ENCODE measurements at regions not wholly inside any gene's neighbourhood (a gene's known extent, or its start where the extent isn't known, plus 50 kb on each side); places are given as distances from the start of the nearest gene placed in this dataset.

DNA sequence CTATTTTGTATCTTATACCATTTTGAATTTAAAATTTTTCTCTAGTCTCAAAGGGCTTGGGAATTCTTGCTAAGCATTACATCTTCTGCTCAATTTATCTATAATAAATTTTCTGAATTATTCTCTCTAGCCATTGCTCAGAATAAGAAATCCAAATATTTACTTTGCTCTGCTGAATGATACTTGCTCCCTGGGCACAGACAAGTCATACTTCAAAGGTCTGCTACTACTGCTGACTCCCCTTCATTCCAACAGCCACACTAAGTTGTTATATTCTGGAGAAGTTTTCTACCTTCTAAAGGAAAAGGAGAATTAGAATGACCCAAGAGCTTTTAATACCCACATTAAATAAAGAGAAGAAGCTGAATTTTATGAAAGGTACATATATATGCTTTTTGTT lies 460.3 kb upstream of the ZNF717 start:
- Histone ChIP-seq H3K27ac (ENCODE audit: low read length) (no peak overlapping the region), H3K4me3 (ENCODE audit: low read depth in 1 of 2, low read length in 2 of 2) (no peak overlapping the region), H3K27me3 (ENCODE audit: insufficient read depth, low read length, poor library complexity) (no peaks in the 10 kb centered on the region), H3K79me2 (ENCODE audit: insufficient read depth, low read length) (no peaks in the 10 kb centered on the region), H2AFZ (ENCODE audit: low read depth, low read length) (no peak overlapping the region), H3K9ac (ENCODE audit: low read depth, low read length) (no peak overlapping the region), H3K4me1 (ENCODE audit: insufficient read depth, low read length) (no peaks in the 10 kb centered on the region), H3K36me3 (ENCODE audit: insufficient read depth, low read length) (no peaks in the 10 kb centered on the region), H4K20me1 (ENCODE audit: insufficient read depth, low read length) (no peaks in the 10 kb centered on the region), H3K9me3 (ENCODE audit: insufficient read depth, low read length, severe bottlenecking) (no peaks in the 10 kb centered on the region), H3K4me2 (ENCODE audit: insufficient read depth, low read length) (no peak overlapping the region)
- DNase-seq (no peak), ATAC-seq (ENCODE audit: insufficient read depth, low read depth) (no peak)
- TF ChIP-seq EZH2 (IDR thresholded peaks at IDR 0.05; ENCODE audit: borderline replicate concordance, low read depth, low read length, severe bottlenecking) = no peak
- TF ChIP-seq, protein P1, sequence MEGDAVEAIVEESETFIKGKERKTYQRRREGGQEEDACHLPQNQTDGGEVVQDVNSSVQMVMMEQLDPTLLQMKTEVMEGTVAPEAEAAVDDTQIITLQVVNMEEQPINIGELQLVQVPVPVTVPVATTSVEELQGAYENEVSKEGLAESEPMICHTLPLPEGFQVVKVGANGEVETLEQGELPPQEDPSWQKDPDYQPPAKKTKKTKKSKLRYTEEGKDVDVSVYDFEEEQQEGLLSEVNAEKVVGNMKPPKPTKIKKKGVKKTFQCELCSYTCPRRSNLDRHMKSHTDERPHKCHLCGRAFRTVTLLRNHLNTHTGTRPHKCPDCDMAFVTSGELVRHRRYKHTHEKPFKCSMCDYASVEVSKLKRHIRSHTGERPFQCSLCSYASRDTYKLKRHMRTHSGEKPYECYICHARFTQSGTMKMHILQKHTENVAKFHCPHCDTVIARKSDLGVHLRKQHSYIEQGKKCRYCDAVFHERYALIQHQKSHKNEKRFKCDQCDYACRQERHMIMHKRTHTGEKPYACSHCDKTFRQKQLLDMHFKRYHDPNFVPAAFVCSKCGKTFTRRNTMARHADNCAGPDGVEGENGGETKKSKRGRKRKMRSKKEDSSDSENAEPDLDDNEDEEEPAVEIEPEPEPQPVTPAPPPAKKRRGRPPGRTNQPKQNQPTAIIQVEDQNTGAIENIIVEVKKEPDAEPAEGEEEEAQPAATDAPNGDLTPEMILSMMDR (IDR thresholded peaks at IDR 0.05; ENCODE audit: borderline replicate concordance, extremely low read depth, low read length, poor library complexity, severe bottlenecking) = no peak

GRCh38 chr3:76264496-76264895 lies 479.1 kb upstream of the ZNF717 start:
- Histone ChIP-seq H3K4me3 (ENCODE audit: low read depth in 1 of 2, low read length in 2 of 2) (no peak overlapping the region), H3K27ac (ENCODE audit: low read length) (no peak overlapping the region), H3K27me3 (ENCODE audit: insufficient read depth, low read length, poor library complexity) (no peaks in the 10 kb centered on the region), H3K9me3 (ENCODE audit: insufficient read depth, low read length, severe bottlenecking) (no peaks in the 10 kb centered on the region), H3K36me3 (ENCODE audit: insufficient read depth, low read length) (no peaks in the 10 kb centered on the region), H3K79me2 (ENCODE audit: insufficient read depth, low read length) (no peaks in the 10 kb centered on the region), H4K20me1 (ENCODE audit: insufficient read depth, low read length) (no peaks in the 10 kb centered on the region), H3K9ac (ENCODE audit: low read depth, low read length) (no peak overlapping the region), H2AFZ (ENCODE audit: low read depth, low read length) (no peak overlapping the region), H3K4me2 (ENCODE audit: insufficient read depth, low read length) (no peak overlapping the region), H3K4me1 (ENCODE audit: insufficient read depth, low read length) (no peaks in the 10 kb centered on the region)
- ATAC-seq (ENCODE audit: insufficient read depth, low read depth) (no peak), DNase-seq (no peak)
- TF ChIP-seq, protein P1 (IDR thresholded peaks at IDR 0.05; ENCODE audit: borderline replicate concordance, extremely low read depth, low read length, poor library complexity, severe bottlenecking) = no peak
- TF ChIP-seq EZH2 (IDR thresholded peaks at IDR 0.05; ENCODE audit: borderline replicate concordance, low read depth, low read length, severe bottlenecking) = no peak

GRCh38 chr3:76264911-76265310 lies 479.6 kb upstream of the ZNF717 start:
- H3K36me3 ChIP-seq (ENCODE audit: insufficient read depth, low read length) = no peaks in the 10 kb centered on the region
- DNase-seq (no peak), ATAC-seq (ENCODE audit: insufficient read depth, low read depth) (no peak)
- H3K4me2 ChIP-seq (ENCODE audit: insufficient read depth, low read length) = no peak overlapping the region
- no peaks in the 10 kb centered on the region for H3K27me3 ChIP-seq (ENCODE audit: insufficient read depth, low read length, poor library complexity)
- H4K20me1 ChIP-seq (ENCODE audit: insufficient read depth, low read length) = no peaks in the 10 kb centered on the region
- no peaks in the 10 kb centered on the region for H3K4me1 ChIP-seq (ENCODE audit: insufficient read depth, low read length)
- no peak overlapping the region for H3K4me3 ChIP-seq (ENCODE audit: low read depth in 1 of 2, low read length in 2 of 2)
- no peaks in the 10 kb centered on the region for H3K79me2 ChIP-seq (ENCODE audit: insufficient read depth, low read length)
- H3K9me3 ChIP-seq (ENCODE audit: insufficient read depth, low read length, severe bottlenecking) = no peaks in the 10 kb centered on the region
- H3K27ac ChIP-seq (ENCODE audit: low read length) = no peak overlapping the region
- H3K9ac ChIP-seq (ENCODE audit: low read depth, low read length) = no peak overlapping the region
- no peak overlapping the region for H2AFZ ChIP-seq (ENCODE audit: low read depth, low read length)
- TF ChIP-seq EZH2 (IDR thresholded peaks at IDR 0.05; ENCODE audit: borderline replicate concordance, low read depth, low read length, severe bottlenecking) = no peak

GRCh38 chr3:76266511-76266910 lies 481.2 kb upstream of the ZNF717 start:
- DNase-seq (no peak), ATAC-seq (ENCODE audit: insufficient read depth, low read depth) (no peak)
- TF ChIP-seq, protein P1 (IDR thresholded peaks at IDR 0.05; ENCODE audit: borderline replicate concordance, extremely low read depth, low read length, poor library complexity, severe bottlenecking) = no peak
- no peak for TF ChIP-seq EZH2 (IDR thresholded peaks at IDR 0.05; ENCODE audit: borderline replicate concordance, low read depth, low read length, severe bottlenecking)
- Histone ChIP-seq H3K79me2 (ENCODE audit: insufficient read depth, low read length) (no peaks in the 10 kb centered on the region), H3K27ac (ENCODE audit: low read length) (no peak overlapping the region), H3K4me3 (ENCODE audit: low read depth in 1 of 2, low read length in 2 of 2) (no peak overlapping the region), H2AFZ (ENCODE audit: low read depth, low read length) (no peak overlapping the region), H3K9me3 (ENCODE audit: insufficient read depth, low read length, severe bottlenecking) (no peaks in the 10 kb centered on the region), H3K9ac (ENCODE audit: low read depth, low read length) (no peak overlapping the region), H3K27me3 (ENCODE audit: insufficient read depth, low read length, poor library complexity) (no peaks in the 10 kb centered on the region), H3K4me1 (ENCODE audit: insufficient read depth, low read length) (no peaks in the 10 kb centered on the region), H3K4me2 (ENCODE audit: insufficient read depth, low read length) (no peak overlapping the region), H3K36me3 (ENCODE audit: insufficient read depth, low read length) (no peaks in the 10 kb centered on the region), H4K20me1 (ENCODE audit: insufficient read depth, low read length) (no peaks in the 10 kb centered on the region)

Measured in DND-41 (cell line).